HG02798 (cell line): ENCODE measurements at regions not wholly inside any gene's neighbourhood (a gene's known extent, or its start where the extent isn't known, plus 50 kb on each side); places are given as distances from the start of the nearest gene placed in this dataset.

Experiments used
- ATAC-seq: cut with Tn5 transposase; IDR thresholded peaks from one replicate; pipeline ENCODE4 v1.9.1; 2021; ENCODE audit warnings: mild to moderate bottlenecking; ENCODE audit not compliant: unreplicated experiment, poor library complexity

- no peak for ATAC-seq
Observed at GRCh38 chr5:29795096-29795652, 1398.3 kb upstream of the CDH6 start.

- ATAC-seq: no peak
Observed at GRCh38 chr5:29794141-29794787, 1399.2 kb upstream of the CDH6 start.

- no peak for ATAC-seq
Observed at GRCh38 chr5:29790281-29790680, 1403.2 kb upstream of the CDH6 start.

GRCh38 chr5:29780401-29780800 is 1413.1 kb upstream of the CDH6 start:
- ATAC-seq: no peak

- ATAC-seq: no peak
Observed at GRCh38 chr5:29779141-29779540, 1414.3 kb upstream of the CDH6 start.

GRCh38 chr5:29777373-29777772 is 1416.1 kb upstream of the CDH6 start:
- ATAC-seq: no peak

GRCh38 chr5:29770936-29771335 is 1422.5 kb upstream of the CDH6 start:
- no peak for ATAC-seq

GRCh38 chr5:29769474-29769873 is 1424.0 kb upstream of the CDH6 start:
- ATAC-seq: no peak

GRCh38 chr5:29758986-29759421 is 1434.5 kb upstream of the CDH6 start:
- ATAC-seq: no peak

GRCh38 chr5:29750453-29750852 is 1443.0 kb upstream of the CDH6 start:
- ATAC-seq: no peak

- no peak for ATAC-seq
Observed at GRCh38 chr5:29744618-29745017, 1448.9 kb upstream of the CDH6 start.

GRCh38 chr5:29720954-29721353 is 1472.5 kb upstream of the CDH6 start:
- ATAC-seq: no peak

- ATAC-seq: no peak
Observed at GRCh38 chr5:29719171-29719570, 1474.3 kb upstream of the CDH6 start.

GRCh38 chr5:29715167-29715566 is 1478.3 kb upstream of the CDH6 start:
- ATAC-seq: no peak

- no peak for ATAC-seq
Observed at GRCh38 chr5:29702875-29703274, 1490.6 kb upstream of the CDH6 start.

- ATAC-seq: no peak
Observed at GRCh38 chr5:29701600-29701999, 1491.9 kb upstream of the CDH6 start.

GRCh38 chr5:29697785-29698414 is 1495.6 kb upstream of the CDH6 start:
- ATAC-seq: no peak

- no peak for ATAC-seq
Observed at GRCh38 chr5:29697278-29697677, 1496.2 kb upstream of the CDH6 start.

- ATAC-seq: no peak
Observed at GRCh38 chr5:29672678-29673077, 1520.8 kb upstream of the CDH6 start.

GRCh38 chr5:29662876-29663275 is 1530.6 kb upstream of the CDH6 start:
- ATAC-seq: no peak

- no peak for ATAC-seq
Observed at GRCh38 chr5:29654954-29655353, 1538.5 kb upstream of the CDH6 start.

- ATAC-seq: no peak
Observed at GRCh38 chr5:29649321-29649720, 1544.2 kb upstream of the CDH6 start.
